SK-N-SH (cell line): ENCODE measurements at regions not wholly inside any gene's neighbourhood (a gene's known extent, or its start where the extent isn't known, plus 50 kb on each side); places are given as distances from the start of the nearest gene placed in this dataset.

Experiments
- CTCF ChIA-PET: fragments of 300-600, 350-600 bp; formaldehyde crosslinking; extraction: SDS; loops from one replicate; lab custom pipeline; 2021; lab: Yijun Ruan, JAX
- POLR2A ChIA-PET: fragments of 350-600 bp; sonication (Branson Sonifier 250); formaldehyde crosslinking; extraction: SDS; loops from one replicate; lab custom pipeline; 2020; ENCODE audit warnings: antibody characterized with exemption, inconsistent platforms; lab: Yijun Ruan, JAX
- DNase-seq: peaks from one replicate; pipeline ENCODE4 v3.0.0; 2012
- H2AFZ ChIP-seq: fragments of 200-600 bp; sonication (generic); 2 replicates; pipeline ENCODE4 v1.8.1; 2016; ENCODE audit warnings: antibody characterized with exemption, mild to moderate bottlenecking, low read depth
- H3F3A ChIP-seq: fragments of 200-600 bp; sonication (generic); replicated peaks from 2 replicates; pipeline ENCODE3; 2016; ENCODE audit warnings: antibody characterized with exemption, mild to moderate bottlenecking; ENCODE audit not compliant: insufficient read depth
- H3K27ac ChIP-seq, 2 experiments: fragments of 200-500 bp in 1 of 2; fragments of 200-600 bp in 1 of 2; sonication (Bioruptor generic) in 1 of 2; sonication (generic), shearing (Covaris generic) in 1 of 2; 2 replicates each; pipeline versions ENCODE4 v1.5.1 to v1.6.1; 2014 to 2016; ENCODE audit warnings: low read depth in 2 of 2, inconsistent platforms in 1 of 2, low read length in 1 of 2, mild to moderate bottlenecking in 1 of 2, mixed read lengths in 1 of 2
- H3K27me3 ChIP-seq: fragments of 200-600 bp; sonication (generic), shearing (Covaris generic); 2 replicates; pipeline ENCODE4 v1.6.1; 2016; ENCODE audit warnings: mixed run types; ENCODE audit not compliant: insufficient read depth
- H3K36me3 ChIP-seq, 2 experiments: fragments of 200-500 bp in 1 of 2; fragments of 200-600 bp in 1 of 2; sonication (Bioruptor generic) in 1 of 2; sonication (generic) in 1 of 2; replicated peaks in 1 of 2; 2 replicates each; pipeline versions ENCODE3 to v1.5.1; 2014 to 2016; ENCODE audit warnings: low read length in 1 of 2, mild to moderate bottlenecking in 1 of 2; ENCODE audit not compliant: insufficient read depth in 2 of 2, control insufficient read depth in 1 of 2
- H3K4me1 ChIP-seq, 2 experiments: fragments of 200-500 bp in 1 of 2; fragments of 200-600 bp in 1 of 2; sonication (Bioruptor generic) in 1 of 2; sonication (generic), shearing (Covaris generic) in 1 of 2; 2 replicates each; pipeline versions ENCODE4 v1.5.1 to v1.6.1; 2014 to 2016; ENCODE audit warnings: low read depth in 1 of 2, low read length in 1 of 2, mixed run types in 1 of 2; ENCODE audit not compliant: insufficient read depth in 2 of 2, control insufficient read depth in 1 of 2
- H3K4me2 ChIP-seq: fragments of 200-600 bp; sonication (generic), shearing (Covaris generic); 2 replicates; pipeline ENCODE4 v1.6.1; 2017; ENCODE audit warnings: mixed run types
- H3K4me3 ChIP-seq, 2 experiments: fragments of 200-500 bp in 1 of 2; fragments of 200-600 bp in 1 of 2; sonication (Bioruptor generic) in 1 of 2; sonication (generic), shearing (Covaris generic) in 1 of 2; 2 replicates each; pipeline versions ENCODE4 v1.5.1 to v1.8.1; 2014 to 2016; ENCODE audit warnings: low read depth in 2 of 2, inconsistent platforms in 1 of 2, low read length in 1 of 2, mild to moderate bottlenecking in 1 of 2, mixed read lengths in 1 of 2, moderate library complexity in 1 of 2
- H3K79me2 ChIP-seq: fragments of 200-600 bp; sonication (generic); 2 replicates; pipeline ENCODE4 v1.8.1; 2017; ENCODE audit warnings: mild to moderate bottlenecking; ENCODE audit not compliant: insufficient read depth
- H3K9ac ChIP-seq: fragments of 200-600 bp; sonication (generic); 2 replicates; pipeline ENCODE4 v1.6.1; 2017; ENCODE audit warnings: mixed run types
- H3K9me2 ChIP-seq: fragments of 200-600 bp; sonication (generic); 2 replicates; pipeline ENCODE4 v1.6.1; 2017; ENCODE audit warnings: mixed run types
- H3K9me3 ChIP-seq: fragments of 200-600 bp; sonication (generic); 2 replicates; pipeline ENCODE4 v1.6.1; 2017; ENCODE audit warnings: mixed run types, mild to moderate bottlenecking, moderate library complexity
- H4K20me1 ChIP-seq: fragments of 200-600 bp; sonication (generic); 2 replicates; pipeline ENCODE4 v1.6.1; 2017; ENCODE audit warnings: mild to moderate bottlenecking, mixed run types; ENCODE audit not compliant: insufficient read depth
- CTCF ChIP-seq: fragments of 200-600 bp; sonication (generic); IDR thresholded peaks from 2 replicates; pipeline ENCODE4 v1.6.1; 2017; ENCODE audit warnings: antibody characterized with exemption, mild to moderate bottlenecking, moderate library complexity
- FOSL2 ChIP-seq: IDR thresholded peaks from 2 replicates; pipeline ENCODE4 v1.4.0; 2012; ENCODE audit warnings: low read depth, mild to moderate bottlenecking, moderate library complexity, borderline replicate concordance
- FOXJ3 ChIP-seq: sonication (generic); formaldehyde crosslinking; IDR thresholded peaks from 2 replicates; pipeline ENCODE4 v1.5.1; 2020; ENCODE audit warnings: mild to moderate bottlenecking, missing genetic modification reagents
- MAX ChIP-seq: IDR thresholded peaks from 2 replicates; pipeline ENCODE4 v1.4.0; 2012; ENCODE audit warnings: low read depth
- NFIC ChIP-seq: IDR thresholded peaks from 2 replicates; pipeline ENCODE4 v1.4.0; 2012; ENCODE audit warnings: borderline replicate concordance
- POLR2AphosphoS5 ChIP-seq: IDR thresholded peaks from 2 replicates; pipeline ENCODE4 v1.6.1; 2012; ENCODE audit warnings: low read depth, low read length
- SMC3 ChIP-seq: IDR thresholded peaks from 2 replicates; pipeline ENCODE4 v1.6.1; 2012; ENCODE audit warnings: low read depth, low read length, improper control_type of control experiment
- TAF1 ChIP-seq: IDR thresholded peaks from 2 replicates; pipeline ENCODE4 v1.6.1; 2012; ENCODE audit warnings: low read depth, mild to moderate bottlenecking, low read length, moderate library complexity, borderline replicate concordance
- USF1 ChIP-seq: IDR thresholded peaks from 2 replicates; pipeline ENCODE4 v1.4.0; 2012; ENCODE audit warnings: low read depth, borderline replicate concordance
- WGBS: methylation state at CpG from one replicate; pipeline ENCODE4 v1.1.6; 2017; ENCODE audit warnings: low lambda C conversion rate; 5-methylcytosine and 5-hydroxymethylcytosine counted together

- Histone ChIP-seq H2AFZ (no peak overlapping the region; the same call in 1 of the 2 replicates), H3K9me2 (no peaks in the 10 kb centered on the region), H3K4me2 (no peak overlapping the region), H3K27ac (peak overlapping the region in 1 of 2 experiments; percentile 14; a peak in 2 of 4 replicates), H3K4me3 (no peak overlapping the region), H3K36me3 (no peaks in the 10 kb centered on the region), H3K9me3 (0 out of 2 replicates have a peak, but pooled peaks cover 7% of the 10 kb centered on the region), H3F3A (peaks cover 19% of the 10 kb centered on the region), H3K27me3 (no peaks in the 10 kb centered on the region)
- 40% methylated on average over 2 of the region's 2 CpGs for WGBS
- peak; percentile 27; the same call in 1 of the 2 replicates for TF ChIP-seq FOSL2
- no peak for TF ChIP-seq CTCF
- TF ChIP-seq, all 33 proteins: peak for 1
- ChIA-PET CTCF (no interaction called here), POLR2A (no interaction called here)
- peaks cover 4 to 25% of the 10 kb centered on the region in 2 experiments; a peak in 3 of 4 replicates for H3K4me1 ChIP-seq
- no peaks in the 10 kb centered on the region for H4K20me1 ChIP-seq
- DNase-seq: no peak
- no peak overlapping the region for H3K9ac ChIP-seq
- no peaks in the 10 kb centered on the region for H3K79me2 ChIP-seq
These were observed 72.4 kb upstream of the NPAS2 start for GRCh38 chr2:100747551-100747950.

GRCh38 chr2:100747996-100748615, 71.8 kb upstream of the NPAS2 start:
- DNase-seq: no peak
- H3K27ac ChIP-seq: peak overlapping the region in 1 of 2 experiments; percentile 14; a peak in 2 of 4 replicates
- no peak for TF ChIP-seq USF1
- no peak for TF ChIP-seq SMC3
- TF ChIP-seq POLR2AphosphoS5: no peak
- no peak for TF ChIP-seq NFIC
- TF ChIP-seq FOXJ3 (CRISPR knock-in tag): no peak
- TF ChIP-seq MAX: no peak
- TF ChIP-seq TAF1: no peak
- TF ChIP-seq, all 33 proteins: peak for 0
- Histone ChIP-seq H2AFZ (no peak overlapping the region), H3K9me3 (0 out of 2 replicates have a peak, but pooled peaks cover 7% of the 10 kb centered on the region), H3K27me3 (no peaks in the 10 kb centered on the region), H3K9ac (no peak overlapping the region), H3K79me2 (no peaks in the 10 kb centered on the region), H3K4me3 (no peak overlapping the region), H3F3A (peaks cover 14% of the 10 kb centered on the region), H3K36me3 (no peaks in the 10 kb centered on the region), H3K4me1 (peaks cover 0 to 27% of the 10 kb centered on the region in 2 experiments; a peak in 3 of 4 replicates), H3K4me2 (no peak overlapping the region), H3K9me2 (no peaks in the 10 kb centered on the region), H4K20me1 (no peaks in the 10 kb centered on the region)
- 92% methylated on average over 3 of the region's 5 CpGs for WGBS
- ChIA-PET CTCF (interaction anchor here (1.4 kb wide), 1 partner anchor 141 kb away, joined by 4 read pairs; no protein-coding TSS in a partner anchor), POLR2A (no interaction called here)
